CD4-positive, alpha-beta T cell (primary cell): ENCODE measurements at regions not wholly inside any gene's neighbourhood (a gene's known extent, or its start where the extent isn't known, plus 50 kb on each side); places are given as distances from the start of the nearest gene placed in this dataset.

Experiments
- ATAC-seq: fragments of 200-7000 bp; cut with Tn5 transposase; one replicate; pipeline ENCODE4 v1.10.0; 2022; ENCODE audit warnings: mild to moderate bottlenecking; ENCODE audit not compliant: poor library complexity
- CTCF ChIA-PET: fragments of 350-600 bp; sonication (Branson Sonifier 250); formaldehyde crosslinking; loops from one replicate; lab custom pipeline; 2021; ENCODE audit warnings: antibody characterized with exemption, inconsistent platforms; lab: Charles Lee
- POLR2A ChIA-PET: fragments of 350-600 bp; sonication (Branson Sonifier 250); formaldehyde crosslinking; loops from one replicate; lab custom pipeline; 2021; ENCODE audit warnings: antibody characterized with exemption, inconsistent platforms; lab: Charles Lee
- DNase-seq, 14 experiments: peaks; one replicate each; pipeline ENCODE4 v3.0.0-alpha.2; 2013 to 2020; ENCODE audit warnings: mixed read lengths in 2 of 14
- H3K27ac ChIP-seq, 2 donors: one replicate each; pipeline versions ENCODE4 v1.5.1 to v1.7.0; 2013; ENCODE audit warnings: low read length in 2 of 2, low read depth in 1 of 2, mild to moderate bottlenecking in 1 of 2
- H3K27me3 ChIP-seq, 2 experiments: 1 replicate in 1 of 2; 2 replicates in 1 of 2; pipeline versions ENCODE4 v1.6.1 to v1.7.0; 2013; ENCODE audit warnings: low read length in 2 of 2, control low read depth in 1 of 2, mild to moderate bottlenecking in 1 of 2, moderate library complexity in 1 of 2; ENCODE audit not compliant: insufficient read depth in 2 of 2, control insufficient read depth in 1 of 2
- H3K36me3 ChIP-seq: one replicate; pipeline ENCODE4 v1.6.1; 2013; ENCODE audit warnings: low read length, control low read depth; ENCODE audit not compliant: insufficient read depth
- H3K4me1 ChIP-seq: one replicate; pipeline ENCODE4 v1.6.1; 2013; ENCODE audit warnings: low read length, control low read depth; ENCODE audit not compliant: insufficient read depth
- H3K4me3 ChIP-seq: one replicate; pipeline ENCODE4 v1.5.1; 2013; ENCODE audit warnings: mild to moderate bottlenecking, low read length, moderate library complexity
- H3K9me3 ChIP-seq, 2 experiments: 1 replicate in 1 of 2; 2 replicates in 1 of 2; pipeline versions ENCODE4 v1.6.1 to v1.7.0; 2013; ENCODE audit warnings: low read length in 2 of 2, mild to moderate bottlenecking in 2 of 2, control low read depth in 1 of 2, moderate library complexity in 1 of 2; ENCODE audit not compliant: control insufficient read depth in 1 of 2, insufficient read depth in 1 of 2
- H3K27ac Mint-ChIP-seq: one replicate; pipeline ENCODE4 v1.8.0; 2020; ENCODE audit warnings: mixed read lengths
- H3K27me3 Mint-ChIP-seq: one replicate; pipeline ENCODE4 v1.8.0; 2021; ENCODE audit warnings: mixed read lengths
- H3K36me3 Mint-ChIP-seq: one replicate; pipeline ENCODE4 v1.8.0; 2021; ENCODE audit warnings: low read depth, mixed read lengths
- H3K4me1 Mint-ChIP-seq: one replicate; pipeline ENCODE4 v1.8.0; 2021; ENCODE audit warnings: low read depth, mixed read lengths
- H3K4me3 Mint-ChIP-seq: one replicate; pipeline ENCODE4 v1.8.0; 2020; ENCODE audit warnings: mild to moderate bottlenecking, mixed read lengths
- H3K9me3 Mint-ChIP-seq: one replicate; pipeline ENCODE4 v1.8.0; 2020; ENCODE audit warnings: mixed read lengths
- intact Hi-C, 2 experiments: fragments of 100-400 bp; cut with DNase I in 1 of 2; cut with micrococcal nuclease in 1 of 2; formaldehyde crosslinking; loops; one replicate each; pipeline versions ENCODE4 v1.15.1 to v1.9.0; 2023 to 2025; cut with DNase I, micrococcal nuclease
- TF ChIP-seq, protein P1 (sequence below): fragments of 200-600 bp; IDR thresholded peaks from one replicate; pipeline ENCODE4 v1.8.0; 2022; ENCODE audit warnings: antibody characterized with exemption, mild to moderate bottlenecking

DNA sequence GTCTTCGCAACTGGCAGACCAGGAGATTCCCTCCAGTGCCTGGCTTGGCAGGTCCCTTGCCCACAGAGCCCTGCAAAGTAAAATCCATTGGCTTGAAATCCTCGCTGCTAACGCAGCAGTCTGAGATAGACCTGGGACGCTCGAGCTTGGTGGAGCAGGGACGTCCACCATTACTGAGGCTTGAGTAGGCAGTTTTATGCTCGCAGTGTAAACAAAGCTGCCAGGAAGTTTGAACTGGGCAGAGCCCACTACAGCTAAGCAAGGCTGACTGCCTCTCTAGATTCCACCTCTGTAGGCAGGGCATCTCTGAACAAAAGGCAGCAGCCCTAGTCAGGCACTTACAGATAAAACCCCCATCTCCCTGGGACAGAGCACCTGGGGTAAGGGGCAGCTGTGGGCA is 205.0 kb upstream of the MME start:
- no peaks in the 10 kb centered on the region for H3K4me1 ChIP-seq
- no peak overlapping the region for H3K4me3 ChIP-seq
- no peak overlapping the region for H3K27ac ChIP-seq
- ATAC-seq = no peak
- intact Hi-C loops = no loop called here
- Mint-ChIP-seq H3K9me3 (peaks cover 2% of the 10 kb centered on the region), H3K4me3 (no peak overlapping the region), H3K27me3 (no peaks in the 10 kb centered on the region), H3K27ac (no peak overlapping the region), H3K36me3 (no peaks in the 10 kb centered on the region), H3K4me1 (no peaks in the 10 kb centered on the region)
- no peak for DNase-seq
- CTCF ChIA-PET = no interaction called here
- POLR2A ChIA-PET = no interaction called here
- no peaks in the 10 kb centered on the region for H3K27me3 ChIP-seq
- TF ChIP-seq, protein P1, sequence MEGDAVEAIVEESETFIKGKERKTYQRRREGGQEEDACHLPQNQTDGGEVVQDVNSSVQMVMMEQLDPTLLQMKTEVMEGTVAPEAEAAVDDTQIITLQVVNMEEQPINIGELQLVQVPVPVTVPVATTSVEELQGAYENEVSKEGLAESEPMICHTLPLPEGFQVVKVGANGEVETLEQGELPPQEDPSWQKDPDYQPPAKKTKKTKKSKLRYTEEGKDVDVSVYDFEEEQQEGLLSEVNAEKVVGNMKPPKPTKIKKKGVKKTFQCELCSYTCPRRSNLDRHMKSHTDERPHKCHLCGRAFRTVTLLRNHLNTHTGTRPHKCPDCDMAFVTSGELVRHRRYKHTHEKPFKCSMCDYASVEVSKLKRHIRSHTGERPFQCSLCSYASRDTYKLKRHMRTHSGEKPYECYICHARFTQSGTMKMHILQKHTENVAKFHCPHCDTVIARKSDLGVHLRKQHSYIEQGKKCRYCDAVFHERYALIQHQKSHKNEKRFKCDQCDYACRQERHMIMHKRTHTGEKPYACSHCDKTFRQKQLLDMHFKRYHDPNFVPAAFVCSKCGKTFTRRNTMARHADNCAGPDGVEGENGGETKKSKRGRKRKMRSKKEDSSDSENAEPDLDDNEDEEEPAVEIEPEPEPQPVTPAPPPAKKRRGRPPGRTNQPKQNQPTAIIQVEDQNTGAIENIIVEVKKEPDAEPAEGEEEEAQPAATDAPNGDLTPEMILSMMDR = no peak
- H3K9me3 ChIP-seq = peaks cover 0 to 9% of the 10 kb centered on the region in 2 experiments
- no peaks in the 10 kb centered on the region for H3K36me3 ChIP-seq

DNA sequence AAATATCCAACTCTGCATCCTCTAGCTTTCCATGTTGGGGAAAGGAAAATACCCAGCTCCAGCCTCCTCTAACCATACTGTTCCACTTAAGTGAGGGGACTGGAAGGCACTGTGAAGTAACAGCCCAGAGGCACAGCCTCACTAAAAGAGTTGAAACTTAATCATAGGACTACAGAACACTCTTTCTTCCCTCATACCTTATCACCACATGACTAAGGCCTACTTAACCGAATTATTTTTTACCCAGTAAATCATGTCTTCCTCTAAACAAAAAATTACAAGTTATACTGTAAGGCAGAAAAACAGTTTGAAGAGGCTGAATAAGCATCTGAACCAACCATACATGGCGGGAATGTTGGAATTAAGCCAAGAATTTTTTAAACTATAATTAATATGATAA is 207.4 kb upstream of the MME start:
- Mint-ChIP-seq H3K9me3 (no peaks in the 10 kb centered on the region), H3K4me3 (no peak overlapping the region), H3K4me1 (no peaks in the 10 kb centered on the region), H3K36me3 (no peaks in the 10 kb centered on the region), H3K27ac (no peak overlapping the region), H3K27me3 (no peaks in the 10 kb centered on the region)
- ChIA-PET POLR2A (no interaction called here), CTCF (no interaction called here)
- Histone ChIP-seq H3K4me3 (no peak overlapping the region), H3K9me3 (peaks cover 0 to 9% of the 10 kb centered on the region in 2 experiments), H3K27ac (no peak overlapping the region), H3K4me1 (no peaks in the 10 kb centered on the region), H3K27me3 (no peaks in the 10 kb centered on the region), H3K36me3 (no peaks in the 10 kb centered on the region)
- no peak for ATAC-seq
- intact Hi-C loops = no loop called here
- DNase-seq = no peak
- TF ChIP-seq, protein P1 = no peak

DNA sequence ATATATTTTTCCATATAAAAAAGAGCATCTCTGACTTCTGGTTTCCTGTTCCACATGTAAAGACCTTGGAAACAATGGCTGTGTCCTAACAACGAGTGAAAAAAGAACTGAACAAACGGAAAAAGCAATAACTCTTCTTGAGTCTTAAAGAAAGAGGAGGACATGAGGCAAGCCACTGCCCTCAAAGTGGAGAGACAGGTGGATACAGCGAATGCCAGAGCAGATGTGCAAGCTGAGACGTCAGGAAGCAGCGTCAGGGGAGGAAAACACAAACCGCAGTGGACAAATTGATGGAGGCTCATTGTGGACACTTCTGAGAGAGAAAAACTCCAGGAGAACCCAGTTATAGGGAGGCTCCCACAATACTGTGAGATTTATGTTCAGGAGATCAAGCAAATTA is 208.0 kb upstream of the MME start:
- ChIA-PET CTCF (no interaction called here), POLR2A (no interaction called here)
- H3K9me3 Mint-ChIP-seq = no peaks in the 10 kb centered on the region
- no peaks in the 10 kb centered on the region for H3K27me3 Mint-ChIP-seq
- Histone ChIP-seq H3K27ac (no peak overlapping the region), H3K9me3 (peaks cover 0 to 9% of the 10 kb centered on the region in 2 experiments), H3K4me1 (no peaks in the 10 kb centered on the region), H3K4me3 (no peak overlapping the region), H3K27me3 (no peaks in the 10 kb centered on the region), H3K36me3 (no peaks in the 10 kb centered on the region)
- no peak overlapping the region for H3K27ac Mint-ChIP-seq
- no peak overlapping the region for H3K4me3 Mint-ChIP-seq
- DNase-seq = no peak
- TF ChIP-seq, protein P1 = no peak
- ATAC-seq = no peak
- no peaks in the 10 kb centered on the region for H3K4me1 Mint-ChIP-seq
- no peaks in the 10 kb centered on the region for H3K36me3 Mint-ChIP-seq
- intact Hi-C loops = no loop called here
